ENCODE measurements at regions not wholly inside any gene's neighbourhood (a gene's known extent, or its start where the extent isn't known, plus 50 kb on each side); places are given as distances from the start of the nearest gene placed in this dataset.

- no peak for DNase-seq (ENCODE audit: low spot score)
- Mint-ChIP-seq H3K36me3 (no peaks in the 10 kb centered on the region), H3K4me3 (no peak overlapping the region), H3K4me1 (peaks cover 9% of the 10 kb centered on the region), H3K27ac (no peak overlapping the region), H3K27me3 (ENCODE audit: low read depth) (no peaks in the 10 kb centered on the region; the same call in 1 of the 2 replicates), H3K9me3 (no peaks in the 10 kb centered on the region)
- ChIA-PET POLR2A (no interaction called here), CTCF (interaction anchor here (0.7 to 1.1 kb wide), 3 partner anchors 9 to 312 kb away, joined by 3 to 4 read pairs (median 3); no protein-coding TSS in a partner anchor)
- TF ChIP-seq, protein P1, sequence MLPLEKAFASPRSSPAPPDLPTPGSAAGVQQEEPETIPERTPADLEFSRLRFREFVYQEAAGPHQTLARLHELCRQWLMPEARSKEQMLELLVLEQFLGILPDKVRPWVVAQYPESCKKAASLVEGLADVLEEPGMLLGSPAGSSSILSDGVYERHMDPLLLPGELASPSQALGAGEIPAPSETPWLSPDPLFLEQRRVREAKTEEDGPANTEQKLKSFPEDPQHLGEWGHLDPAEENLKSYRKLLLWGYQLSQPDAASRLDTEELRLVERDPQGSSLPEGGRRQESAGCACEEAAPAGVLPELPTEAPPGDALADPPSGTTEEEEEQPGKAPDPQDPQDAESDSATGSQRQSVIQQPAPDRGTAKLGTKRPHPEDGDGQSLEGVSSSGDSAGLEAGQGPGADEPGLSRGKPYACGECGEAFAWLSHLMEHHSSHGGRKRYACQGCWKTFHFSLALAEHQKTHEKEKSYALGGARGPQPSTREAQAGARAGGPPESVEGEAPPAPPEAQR (CRISPR knock-in tag; IDR thresholded peaks at IDR 0.05): no peak
- TF ChIP-seq NFATC4 (CRISPR knock-in tag; IDR thresholded peaks at IDR 0.05) (no peak), AR (CRISPR knock-in tag; IDR thresholded peaks at IDR 0.05) (no peak), FOXP1 (CRISPR knock-in tag; IDR thresholded peaks at IDR 0.05; ENCODE audit: borderline replicate concordance) (no peak), ZNF281 (CRISPR knock-in tag; IDR thresholded peaks at IDR 0.05) (no peak), ZNF121 (CRISPR knock-in tag; IDR thresholded peaks at IDR 0.05) (no peak), SMAD4 (CRISPR knock-in tag; IDR thresholded peaks at IDR 0.05) (no peak), ATF1 (CRISPR knock-in tag; IDR thresholded peaks at IDR 0.05) (no peak), ZNF425 (CRISPR knock-in tag; conservative IDR thresholded peaks at IDR 0.05) (no peak), STAT6 (CRISPR knock-in tag; conservative IDR thresholded peaks at IDR 0.05; ENCODE audit: low read depth) (no peak), JAZF1 (CRISPR knock-in tag; IDR thresholded peaks at IDR 0.05) (no peak), TP53 (CRISPR knock-in tag; IDR thresholded peaks at IDR 0.05) (no peak), ZBTB21 (CRISPR knock-in tag; IDR thresholded peaks at IDR 0.05; ENCODE audit: borderline replicate concordance) (no peak), FOXJ3 (CRISPR knock-in tag; IDR thresholded peaks at IDR 0.05; ENCODE audit: borderline replicate concordance) (no peak)
- TF ChIP-seq, protein P2, sequence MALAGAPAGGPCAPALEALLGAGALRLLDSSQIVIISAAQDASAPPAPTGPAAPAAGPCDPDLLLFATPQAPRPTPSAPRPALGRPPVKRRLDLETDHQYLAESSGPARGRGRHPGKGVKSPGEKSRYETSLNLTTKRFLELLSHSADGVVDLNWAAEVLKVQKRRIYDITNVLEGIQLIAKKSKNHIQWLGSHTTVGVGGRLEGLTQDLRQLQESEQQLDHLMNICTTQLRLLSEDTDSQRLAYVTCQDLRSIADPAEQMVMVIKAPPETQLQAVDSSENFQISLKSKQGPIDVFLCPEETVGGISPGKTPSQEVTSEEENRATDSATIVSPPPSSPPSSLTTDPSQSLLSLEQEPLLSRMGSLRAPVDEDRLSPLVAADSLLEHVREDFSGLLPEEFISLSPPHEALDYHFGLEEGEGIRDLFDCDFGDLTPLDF (CRISPR knock-in tag; IDR thresholded peaks at IDR 0.05): no peak
- TF ChIP-seq, protein P3, sequence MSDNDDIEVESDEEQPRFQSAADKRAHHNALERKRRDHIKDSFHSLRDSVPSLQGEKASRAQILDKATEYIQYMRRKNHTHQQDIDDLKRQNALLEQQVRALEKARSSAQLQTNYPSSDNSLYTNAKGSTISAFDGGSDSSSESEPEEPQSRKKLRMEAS (CRISPR knock-in tag; IDR thresholded peaks at IDR 0.05): no peak
- TF ChIP-seq, protein P4, sequence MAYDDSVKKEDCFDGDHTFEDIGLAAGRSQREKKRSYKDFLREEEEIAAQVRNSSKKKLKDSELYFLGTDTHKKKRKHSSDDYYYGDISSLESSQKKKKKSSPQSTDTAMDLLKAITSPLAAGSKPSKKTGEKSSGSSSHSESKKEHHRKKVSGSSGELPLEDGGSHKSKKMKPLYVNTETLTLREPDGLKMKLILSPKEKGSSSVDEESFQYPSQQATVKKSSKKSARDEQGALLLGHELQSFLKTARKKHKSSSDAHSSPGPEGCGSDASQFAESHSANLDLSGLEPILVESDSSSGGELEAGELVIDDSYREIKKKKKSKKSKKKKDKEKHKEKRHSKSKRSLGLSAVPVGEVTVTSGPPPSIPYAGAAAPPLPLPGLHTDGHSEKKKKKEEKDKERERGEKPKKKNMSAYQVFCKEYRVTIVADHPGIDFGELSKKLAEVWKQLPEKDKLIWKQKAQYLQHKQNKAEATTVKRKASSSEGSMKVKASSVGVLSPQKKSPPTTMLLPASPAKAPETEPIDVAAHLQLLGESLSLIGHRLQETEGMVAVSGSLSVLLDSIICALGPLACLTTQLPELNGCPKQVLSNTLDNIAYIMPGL (CRISPR knock-in tag; IDR thresholded peaks at IDR 0.05): no peak
- no peak for ATAC-seq
Measured at GRCh38 chr4:74631988-74632387, 162.3 kb downstream of the BTC start.
